NCI-H748 treated with DMSO at 0.1 percent for 48 hours (cell line): ENCODE measurements at regions not wholly inside any gene's neighbourhood (a gene's known extent, or its start where the extent isn't known, plus 50 kb on each side); places are given as distances from the start of the nearest gene placed in this dataset.
A peak's percentile ranks its signal among the peaks of the same experiment; 100 is the strongest.
"Not testable (repeated sequence)": the region's sequence is repeated elsewhere in the genome, so short reads cannot be mapped to it uniquely, and the experiment has no call there.

ENCODE experiments used
- DNase-seq: peaks from one replicate; lab custom pipeline; 2025; lab: John Stamatoyannopoulos, UW

DNA sequence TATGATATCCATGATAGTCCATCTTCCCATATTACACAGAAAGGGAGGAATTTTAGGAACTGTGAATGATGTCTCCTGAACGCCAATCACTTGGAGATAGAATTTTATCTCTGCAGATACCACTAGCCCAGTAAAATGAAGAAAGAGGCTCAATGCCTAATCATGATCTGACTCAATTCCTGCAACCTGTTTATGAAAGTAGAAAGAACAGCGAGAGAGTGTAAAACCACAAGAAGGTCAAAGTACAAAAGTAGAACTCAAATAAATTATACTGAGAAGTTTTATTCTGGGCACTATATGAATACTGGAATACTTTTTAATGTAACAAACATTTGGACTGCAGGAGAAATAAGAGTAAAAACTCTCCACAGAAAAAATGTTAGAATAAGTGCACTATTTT lies 892.1 kb upstream of the DDX18 start:
- DNase-seq = no peak

DNA sequence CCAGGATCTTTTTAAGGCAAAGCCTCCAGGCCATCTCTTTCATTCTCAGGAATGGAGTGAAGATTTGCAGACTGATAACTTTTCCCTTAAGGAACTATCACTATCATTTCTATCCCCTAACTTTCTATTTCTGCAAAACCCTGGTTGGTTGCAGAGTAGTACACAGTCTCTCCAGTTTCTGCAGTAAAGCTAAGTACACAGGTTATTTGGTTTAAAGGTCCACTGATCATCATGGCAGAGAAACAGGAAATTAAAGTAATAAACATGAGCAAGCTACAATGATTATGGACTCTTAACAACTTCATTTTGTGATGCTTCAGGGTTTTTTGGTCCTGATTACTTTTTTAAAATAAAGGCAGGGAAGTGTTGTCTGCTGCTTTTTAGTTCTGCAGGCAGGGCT lies 890.0 kb upstream of the DDX18 start:
- DNase-seq = no peak

DNA sequence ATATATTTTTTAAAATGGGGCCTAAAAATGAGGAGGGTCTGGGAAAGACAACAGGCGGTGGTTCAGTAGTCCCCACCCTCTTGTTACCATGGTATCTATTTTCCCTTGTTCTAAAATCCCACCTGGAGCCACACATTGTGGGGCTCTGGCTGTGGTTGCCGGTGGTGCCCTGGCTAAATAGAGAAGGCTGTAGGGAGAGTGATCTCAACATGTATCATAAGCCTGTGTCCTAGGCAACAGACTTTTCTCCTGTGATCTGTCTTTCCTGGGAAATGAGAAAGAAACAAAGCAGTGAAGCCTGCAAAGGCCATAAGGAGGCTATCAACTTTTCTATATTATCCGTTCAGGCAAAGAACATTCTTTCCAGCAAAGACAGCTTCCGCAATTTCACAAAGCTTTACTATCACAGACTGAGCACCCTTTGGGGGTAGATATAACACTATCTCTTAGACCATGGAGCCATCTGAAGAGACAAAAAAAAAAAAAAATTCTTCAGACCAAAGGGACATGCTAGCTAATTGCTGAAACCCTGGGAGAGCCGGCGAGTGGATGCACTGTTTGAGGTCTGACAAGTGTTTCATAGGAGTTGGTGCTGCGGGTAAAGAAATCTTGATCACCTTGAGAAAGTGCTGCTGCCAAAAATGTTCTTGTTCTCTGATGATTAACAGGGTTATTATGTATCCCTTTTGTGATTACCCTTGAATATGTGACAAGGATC lies 879.2 kb upstream of the DDX18 start:
- no peak for DNase-seq

DNA sequence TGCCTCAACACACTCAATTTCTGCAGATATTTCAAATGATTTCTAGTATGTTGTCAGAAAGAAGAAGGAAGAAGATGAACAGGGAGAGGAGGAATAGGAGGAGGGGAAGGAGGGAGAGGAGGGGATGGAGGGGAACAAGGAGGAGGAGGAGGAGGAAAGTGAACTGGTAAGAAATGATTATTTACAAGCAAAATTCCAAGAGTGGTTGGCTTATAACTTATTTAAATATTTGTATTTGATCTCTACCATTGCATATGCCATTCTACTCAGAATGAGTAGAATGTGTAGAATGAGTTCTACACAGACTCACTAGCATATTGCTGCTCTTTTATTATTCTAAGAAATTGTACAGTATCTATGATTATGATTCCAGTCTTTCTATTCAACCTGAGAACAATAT lies 866.2 kb upstream of the DDX18 start:
- DNase-seq = no peak

- no peak for DNase-seq
Measured at GRCh38 chr2:116949249-116949648, 865.2 kb upstream of the DDX18 start.

DNA sequence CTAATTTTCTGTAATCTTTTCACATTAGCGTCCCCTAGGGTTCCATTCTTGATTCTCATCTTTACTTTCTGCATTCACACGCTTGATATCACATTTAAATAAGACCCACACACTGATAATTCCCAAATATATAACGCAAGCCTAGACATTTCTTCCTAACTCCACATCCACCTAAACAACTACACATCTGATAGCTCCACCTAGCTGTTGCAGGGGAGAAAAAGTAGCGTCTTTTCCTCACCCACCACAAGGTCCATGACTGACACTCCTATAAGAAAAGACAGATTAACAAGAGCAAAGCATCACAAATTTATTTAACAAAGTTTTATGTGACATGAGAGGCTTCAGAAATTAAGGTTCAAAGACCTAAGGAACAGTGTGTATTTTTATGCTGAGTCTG lies 862.2 kb upstream of the DDX18 start:
- DNase-seq = peak; percentile 7

DNA sequence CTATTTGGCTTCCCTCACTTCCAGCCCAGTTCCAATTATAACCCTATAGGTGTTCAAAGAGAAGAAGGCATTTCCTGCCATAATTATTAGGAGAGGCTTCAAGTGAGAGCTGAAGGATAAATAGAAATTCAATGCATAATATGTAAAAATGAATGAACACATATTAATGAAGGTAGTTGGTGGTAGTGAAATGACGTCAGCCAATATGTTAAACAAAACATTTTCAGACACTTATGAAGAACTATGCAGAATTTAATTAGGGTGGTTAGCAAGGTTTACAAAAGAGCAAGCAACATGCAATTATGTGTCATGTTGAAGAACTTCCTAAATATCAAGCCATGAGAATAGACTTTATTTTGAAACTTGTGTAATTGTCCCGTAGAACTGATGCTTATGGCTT lies 858.8 kb upstream of the DDX18 start:
- DNase-seq = no peak

DNA sequence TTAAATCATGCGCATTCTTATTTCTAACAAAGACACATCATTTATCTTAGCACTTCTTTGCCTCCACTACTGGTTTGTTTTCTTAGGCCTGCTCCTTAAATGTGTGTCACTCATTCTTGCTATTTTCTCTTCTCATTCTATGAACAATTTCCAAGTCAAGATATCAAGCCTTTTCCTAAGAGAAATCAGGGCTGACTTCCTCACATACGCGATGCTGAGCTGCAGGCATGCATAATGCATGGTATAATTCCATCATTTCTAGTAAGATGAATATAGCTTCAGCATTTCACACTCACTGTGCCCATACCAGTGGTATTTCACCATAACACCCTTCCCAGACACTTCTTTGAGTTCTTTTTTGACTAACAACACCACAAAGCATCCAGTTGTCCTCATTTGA lies 838.9 kb upstream of the DDX18 start:
- no peak for DNase-seq

- DNase-seq = peak; percentile 45
Measured at GRCh38 chr2:116979916-116980764, 834.4 kb upstream of the DDX18 start.

- DNase-seq = no peak
Measured at GRCh38 chr2:116987447-116987846, 827.0 kb upstream of the DDX18 start.

GRCh38 chr2:116988303-116988702 lies 826.2 kb upstream of the DDX18 start:
- no peak for DNase-seq

DNA sequence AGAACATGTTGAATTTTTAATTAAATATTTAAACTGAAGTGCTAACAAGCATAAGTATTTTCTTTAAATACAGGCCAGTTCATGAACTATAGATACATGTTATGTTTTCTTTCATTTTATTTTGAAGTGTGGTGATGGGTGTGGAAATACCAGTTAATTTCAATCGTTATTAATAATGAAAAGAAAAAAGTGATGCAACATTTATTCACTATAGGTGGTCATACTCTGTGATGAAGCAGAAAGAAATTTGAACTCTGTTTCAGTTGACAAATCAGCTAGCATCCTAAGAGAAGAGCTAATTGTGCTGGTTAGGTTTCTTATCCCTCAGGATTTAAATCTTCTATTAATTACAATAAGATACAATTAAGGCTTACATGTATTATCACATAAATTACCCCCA lies 795.1 kb upstream of the DDX18 start:
- DNase-seq = no peak

DNA sequence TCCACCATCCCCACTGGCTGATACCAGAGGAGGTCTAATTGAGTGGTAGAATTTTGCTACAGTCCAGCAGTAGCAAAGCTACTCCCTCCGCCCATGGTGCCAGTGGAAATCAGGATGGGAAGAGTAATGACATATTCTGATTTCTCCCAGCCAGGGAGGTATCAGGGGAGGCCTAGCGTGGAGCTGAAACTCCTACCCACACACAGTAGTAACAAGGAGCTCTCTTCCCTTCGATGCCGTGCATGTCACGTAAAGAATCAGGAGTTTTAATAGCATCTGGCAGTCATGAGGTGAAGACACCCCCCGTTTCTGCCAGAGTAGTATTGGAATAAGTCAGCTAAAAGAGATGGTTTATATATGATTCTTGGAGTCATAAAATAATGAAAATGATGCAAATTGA lies 786.8 kb upstream of the DDX18 start:
- no peak for DNase-seq

- not testable (repeated sequence) for DNase-seq
Measured at GRCh38 chr2:117028708-117029107, 785.8 kb upstream of the DDX18 start.

- DNase-seq = no peak
Measured at GRCh38 chr2:117055499-117056375, 758.8 kb upstream of the DDX18 start.

GRCh38 chr2:117056376-117056748 lies 758.1 kb upstream of the DDX18 start:
- no peak for DNase-seq

GRCh38 chr2:117057016-117057415 lies 757.5 kb upstream of the DDX18 start:
- DNase-seq = no peak

DNA sequence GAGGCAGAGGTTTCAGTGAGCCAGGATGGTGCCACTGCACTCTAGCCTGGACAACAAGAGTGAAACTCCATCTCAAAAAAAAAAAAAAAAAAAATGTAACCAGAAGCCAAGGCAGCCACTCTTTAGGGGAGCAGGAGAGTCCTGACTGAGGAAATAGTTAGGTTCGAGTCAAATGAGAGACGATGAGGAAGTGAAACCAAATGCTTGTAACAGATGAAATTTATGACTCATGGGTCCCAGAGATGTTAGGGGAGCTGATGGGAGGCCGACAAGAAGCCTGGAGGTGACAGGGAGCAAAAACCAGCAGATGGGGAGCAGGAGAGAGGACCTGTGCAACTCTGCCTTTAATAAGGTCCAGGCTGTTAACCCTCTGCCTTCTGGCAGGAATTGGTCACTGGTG lies 756.1 kb upstream of the DDX18 start:
- DNase-seq = no peak

GRCh38 chr2:117064021-117064420 lies 750.5 kb upstream of the DDX18 start:
- DNase-seq = no peak

- DNase-seq = no peak
Measured at GRCh38 chr2:117065912-117066311, 748.6 kb upstream of the DDX18 start.

- DNase-seq = no peak
Measured at GRCh38 chr2:117067900-117068299, 746.6 kb upstream of the DDX18 start.

DNA sequence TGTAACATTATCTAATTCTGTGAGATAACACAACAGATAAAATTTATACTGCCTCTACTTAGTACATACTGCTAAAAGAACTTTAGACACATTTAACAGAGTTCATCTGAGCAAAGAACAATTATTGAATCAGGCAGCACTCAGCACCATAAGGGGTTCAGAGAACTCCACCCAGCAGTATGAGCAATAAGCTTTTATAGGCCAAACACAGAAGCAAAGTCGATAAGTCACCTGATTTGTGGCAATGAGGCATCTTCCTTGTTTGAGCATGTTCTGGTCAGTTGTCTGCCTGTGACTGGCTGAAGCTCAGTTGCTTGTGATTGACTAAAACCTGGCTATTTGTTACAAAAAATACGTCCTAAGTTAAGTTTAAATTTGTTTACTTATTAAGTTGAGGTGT lies 746.1 kb upstream of the DDX18 start:
- no peak for DNase-seq
